PFSK-1 (cell line): ENCODE measurements at regions not wholly inside any gene's neighbourhood (a gene's known extent, or its start where the extent isn't known, plus 50 kb on each side); places are given as distances from the start of the nearest gene placed in this dataset.

Experiments
- FOXP2 ChIP-seq: optimal IDR thresholded peaks from 2 replicates; pipeline ENCODE3; 2011; ENCODE audit warnings: borderline replicate concordance, control low read depth, inconsistent platforms; ENCODE audit not compliant: insufficient read depth; ENCODE audit errors: extremely low read length, extremely low read depth
- POLR2AphosphoS5 ChIP-seq: IDR thresholded peaks from 2 replicates; pipeline ENCODE4 v1.6.1; 2012; ENCODE audit warnings: low read depth, mild to moderate bottlenecking, control low read depth, low read length, moderate library complexity
- SIN3A ChIP-seq: IDR thresholded peaks from 2 replicates; pipeline ENCODE4 v1.6.1; 2012; ENCODE audit warnings: mild to moderate bottlenecking, low read length, moderate library complexity, borderline replicate concordance; ENCODE audit not compliant: insufficient read depth
- TAF1 ChIP-seq: IDR thresholded peaks from 2 replicates; pipeline ENCODE4 v1.6.1; 2012; ENCODE audit warnings: low read length, control low read depth, borderline replicate concordance; ENCODE audit not compliant: insufficient read depth
- TF ChIP-seq, protein P1 (sequence below), 2 experiments: IDR thresholded peaks; 2 replicates each; pipeline versions ENCODE4 v1.6.1 to v1.8.0; 2011 to 2012; ENCODE audit warnings: low read depth in 2 of 2, low read length in 2 of 2, control low read depth in 1 of 2, inconsistent platforms in 1 of 2, mild to moderate bottlenecking in 1 of 2, moderate library complexity in 1 of 2; ENCODE audit not compliant: insufficient read depth in 1 of 2

- TF ChIP-seq POLR2AphosphoS5 = no peak
- no peak for TF ChIP-seq FOXP2
- TF ChIP-seq TAF1 = no peak
Measured at GRCh38 chr4:72665171-72665968, 96.3 kb upstream of the ADAMTS3 start.

- TF ChIP-seq FOXP2 (no peak), TAF1 (no peak), SIN3A (no peak), POLR2AphosphoS5 (no peak)
- TF ChIP-seq, protein P1, sequence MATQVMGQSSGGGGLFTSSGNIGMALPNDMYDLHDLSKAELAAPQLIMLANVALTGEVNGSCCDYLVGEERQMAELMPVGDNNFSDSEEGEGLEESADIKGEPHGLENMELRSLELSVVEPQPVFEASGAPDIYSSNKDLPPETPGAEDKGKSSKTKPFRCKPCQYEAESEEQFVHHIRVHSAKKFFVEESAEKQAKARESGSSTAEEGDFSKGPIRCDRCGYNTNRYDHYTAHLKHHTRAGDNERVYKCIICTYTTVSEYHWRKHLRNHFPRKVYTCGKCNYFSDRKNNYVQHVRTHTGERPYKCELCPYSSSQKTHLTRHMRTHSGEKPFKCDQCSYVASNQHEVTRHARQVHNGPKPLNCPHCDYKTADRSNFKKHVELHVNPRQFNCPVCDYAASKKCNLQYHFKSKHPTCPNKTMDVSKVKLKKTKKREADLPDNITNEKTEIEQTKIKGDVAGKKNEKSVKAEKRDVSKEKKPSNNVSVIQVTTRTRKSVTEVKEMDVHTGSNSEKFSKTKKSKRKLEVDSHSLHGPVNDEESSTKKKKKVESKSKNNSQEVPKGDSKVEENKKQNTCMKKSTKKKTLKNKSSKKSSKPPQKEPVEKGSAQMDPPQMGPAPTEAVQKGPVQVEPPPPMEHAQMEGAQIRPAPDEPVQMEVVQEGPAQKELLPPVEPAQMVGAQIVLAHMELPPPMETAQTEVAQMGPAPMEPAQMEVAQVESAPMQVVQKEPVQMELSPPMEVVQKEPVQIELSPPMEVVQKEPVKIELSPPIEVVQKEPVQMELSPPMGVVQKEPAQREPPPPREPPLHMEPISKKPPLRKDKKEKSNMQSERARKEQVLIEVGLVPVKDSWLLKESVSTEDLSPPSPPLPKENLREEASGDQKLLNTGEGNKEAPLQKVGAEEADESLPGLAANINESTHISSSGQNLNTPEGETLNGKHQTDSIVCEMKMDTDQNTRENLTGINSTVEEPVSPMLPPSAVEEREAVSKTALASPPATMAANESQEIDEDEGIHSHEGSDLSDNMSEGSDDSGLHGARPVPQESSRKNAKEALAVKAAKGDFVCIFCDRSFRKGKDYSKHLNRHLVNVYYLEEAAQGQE (IDR thresholded peaks at IDR 0.05; ENCODE audit: insufficient read depth in 1 of 2, low read depth in 2 of 2, low read length in 2 of 2) = no peak
Measured at GRCh38 chr4:72663828-72664227, 94.8 kb upstream of the ADAMTS3 start.

DNA sequence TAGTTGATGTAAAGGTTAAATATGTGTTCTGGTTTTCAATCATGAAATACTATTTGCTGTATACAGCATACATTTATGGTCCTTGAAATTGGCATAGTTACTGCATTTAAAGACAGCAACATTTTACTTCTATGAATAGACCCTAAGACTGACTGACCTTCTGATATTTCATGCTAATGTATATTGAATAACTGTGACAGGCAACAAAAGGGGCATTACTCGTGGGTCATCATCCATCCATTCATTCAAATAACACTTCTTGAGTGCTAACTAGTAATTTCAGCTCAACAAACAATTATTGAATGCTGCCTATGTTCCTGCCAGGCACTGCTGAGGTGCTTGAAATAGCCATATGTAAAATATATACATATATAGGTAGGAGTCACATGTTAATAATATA is 92.8 kb upstream of the ADAMTS3 start:
- TF ChIP-seq FOXP2 (no peak), POLR2AphosphoS5 (no peak), TAF1 (no peak), SIN3A (no peak)
- TF ChIP-seq, protein P1 (IDR thresholded peaks at IDR 0.05; ENCODE audit: insufficient read depth in 1 of 2, low read depth in 2 of 2, low read length in 2 of 2) = no peak

- TF ChIP-seq, protein P1 (IDR thresholded peaks at IDR 0.05; ENCODE audit: insufficient read depth in 1 of 2, low read depth in 2 of 2, low read length in 2 of 2) = no peak
- TF ChIP-seq FOXP2 = no peak
- no peak for TF ChIP-seq SIN3A
- TF ChIP-seq POLR2AphosphoS5 = no peak
- TF ChIP-seq TAF1 = no peak
Measured at GRCh38 chr4:72641611-72642010, 72.6 kb upstream of the ADAMTS3 start.

- TF ChIP-seq FOXP2 (no peak), SIN3A (no peak), POLR2AphosphoS5 (no peak), TAF1 (no peak)
- TF ChIP-seq, protein P1 (IDR thresholded peaks at IDR 0.05; ENCODE audit: insufficient read depth in 1 of 2, low read depth in 2 of 2, low read length in 2 of 2) = no peak
Measured at GRCh38 chr4:72631296-72631695, 62.3 kb upstream of the ADAMTS3 start.
